Stimulated activated effector memory CD8-positive, alpha-beta T cell treated with anti-CD3 and anti-CD28 coated beads, Interleukin-12 subunit alpha, Interleukin-12 subunit beta, amount 100 ng/mL, for 72 hours (primary cell): ENCODE measurements at regions not wholly inside any gene's neighbourhood (a gene's known extent, or its start where the extent isn't known, plus 50 kb on each side); places are given as distances from the start of the nearest gene placed in this dataset.

Experiments
- ATAC-seq: fragments of 150-1000 bp; cut with Tn5 transposase; 2 replicates; pipeline ENCODE4 v1.10.0; 2021
- DNase-seq, 2 donors: peaks; one replicate each; pipeline ENCODE4 v3.0.0; 2021 to 2022; ENCODE audit warnings: low spot score in 2 of 2
- H3K27ac Mint-ChIP-seq: one replicate; pipeline ENCODE4 v1.8.0; 2022; ENCODE audit warnings: mild to moderate bottlenecking, mixed read lengths
- H3K36me3 Mint-ChIP-seq: one replicate; pipeline ENCODE4 v1.8.0; 2022; ENCODE audit warnings: mild to moderate bottlenecking, mixed read lengths
- H3K4me1 Mint-ChIP-seq: one replicate; pipeline ENCODE4 v1.8.0; 2022; ENCODE audit warnings: mixed read lengths
- H3K4me3 Mint-ChIP-seq: one replicate; pipeline ENCODE4 v1.8.0; 2022; ENCODE audit warnings: mild to moderate bottlenecking, mixed read lengths
- H3K9me3 Mint-ChIP-seq: one replicate; pipeline ENCODE4 v1.8.0; 2022; ENCODE audit warnings: mixed read lengths

- Mint-ChIP-seq H3K27ac (no peak overlapping the region), H3K9me3 (no peaks in the 10 kb centered on the region), H3K4me3 (no peak overlapping the region), H3K4me1 (no peaks in the 10 kb centered on the region), H3K36me3 (no peaks in the 10 kb centered on the region)
- DNase-seq: no peak
- ATAC-seq: no peak
Observed at GRCh38 chr11:110972106-110972505, 259.9 kb upstream of the ARHGAP20 start.

- Mint-ChIP-seq H3K36me3 (no peaks in the 10 kb centered on the region), H3K4me1 (no peaks in the 10 kb centered on the region), H3K4me3 (no peak overlapping the region), H3K27ac (no peak overlapping the region), H3K9me3 (no peaks in the 10 kb centered on the region)
- no peak for ATAC-seq
- DNase-seq: no peak
Observed at GRCh38 chr11:110971140-110971539, 258.9 kb upstream of the ARHGAP20 start.

- H3K36me3 Mint-ChIP-seq: no peaks in the 10 kb centered on the region
- no peak overlapping the region for H3K27ac Mint-ChIP-seq
- H3K9me3 Mint-ChIP-seq: no peaks in the 10 kb centered on the region
- ATAC-seq (no peak), DNase-seq (no peak)
- H3K4me1 Mint-ChIP-seq: no peaks in the 10 kb centered on the region
- H3K4me3 Mint-ChIP-seq: no peak overlapping the region
Observed at GRCh38 chr11:110968348-110969062, 256.3 kb upstream of the ARHGAP20 start.

GRCh38 chr11:110966131-110966530 is 253.9 kb upstream of the ARHGAP20 start:
- no peaks in the 10 kb centered on the region for H3K36me3 Mint-ChIP-seq
- H3K4me3 Mint-ChIP-seq: no peak overlapping the region
- DNase-seq: no peak
- no peak overlapping the region for H3K27ac Mint-ChIP-seq
- H3K4me1 Mint-ChIP-seq: no peaks in the 10 kb centered on the region
- ATAC-seq: no peak
- H3K9me3 Mint-ChIP-seq: no peaks in the 10 kb centered on the region

GRCh38 chr11:110962921-110963320 is 250.7 kb upstream of the ARHGAP20 start:
- no peak overlapping the region for H3K27ac Mint-ChIP-seq
- ATAC-seq (no peak), DNase-seq (no peak)
- no peaks in the 10 kb centered on the region for H3K9me3 Mint-ChIP-seq
- no peaks in the 10 kb centered on the region for H3K36me3 Mint-ChIP-seq
- H3K4me1 Mint-ChIP-seq: no peaks in the 10 kb centered on the region
- no peak overlapping the region for H3K4me3 Mint-ChIP-seq

- no peaks in the 10 kb centered on the region for H3K4me1 Mint-ChIP-seq
- H3K4me3 Mint-ChIP-seq: no peak overlapping the region
- DNase-seq: no peak
- no peaks in the 10 kb centered on the region for H3K9me3 Mint-ChIP-seq
- H3K36me3 Mint-ChIP-seq: no peaks in the 10 kb centered on the region
- ATAC-seq: no peak
- H3K27ac Mint-ChIP-seq: no peak overlapping the region
Observed at GRCh38 chr11:110960167-110960566, 247.9 kb upstream of the ARHGAP20 start.

- ATAC-seq: no peak
- H3K4me1 Mint-ChIP-seq: no peaks in the 10 kb centered on the region
- H3K9me3 Mint-ChIP-seq: no peaks in the 10 kb centered on the region
- H3K4me3 Mint-ChIP-seq: no peak overlapping the region
- DNase-seq: no peak
- H3K27ac Mint-ChIP-seq: no peak overlapping the region
- H3K36me3 Mint-ChIP-seq: no peaks in the 10 kb centered on the region
Observed at GRCh38 chr11:110958216-110958615, 246.0 kb upstream of the ARHGAP20 start.

- ATAC-seq (no peak), DNase-seq (no peak)
- H3K36me3 Mint-ChIP-seq: no peaks in the 10 kb centered on the region
- no peak overlapping the region for H3K27ac Mint-ChIP-seq
- H3K9me3 Mint-ChIP-seq: no peaks in the 10 kb centered on the region
- no peaks in the 10 kb centered on the region for H3K4me1 Mint-ChIP-seq
- no peak overlapping the region for H3K4me3 Mint-ChIP-seq
Observed at GRCh38 chr11:110955776-110956175, 243.5 kb upstream of the ARHGAP20 start.

GRCh38 chr11:110951950-110952503 is 239.8 kb upstream of the ARHGAP20 start:
- Mint-ChIP-seq H3K36me3 (no peaks in the 10 kb centered on the region), H3K4me1 (no peaks in the 10 kb centered on the region), H3K9me3 (peaks cover 4% of the 10 kb centered on the region), H3K4me3 (no peak overlapping the region), H3K27ac (no peak overlapping the region)
- DNase-seq (no peak), ATAC-seq (no peak)

- no peak overlapping the region for H3K4me3 Mint-ChIP-seq
- no peak for DNase-seq
- peaks cover 4% of the 10 kb centered on the region for H3K9me3 Mint-ChIP-seq
- ATAC-seq: no peak
- no peak overlapping the region for H3K27ac Mint-ChIP-seq
- no peaks in the 10 kb centered on the region for H3K4me1 Mint-ChIP-seq
- H3K36me3 Mint-ChIP-seq: no peaks in the 10 kb centered on the region
Observed at GRCh38 chr11:110951037-110951949, 239.1 kb upstream of the ARHGAP20 start.

GRCh38 chr11:110948112-110948511 is 235.9 kb upstream of the ARHGAP20 start:
- no peaks in the 10 kb centered on the region for H3K36me3 Mint-ChIP-seq
- no peaks in the 10 kb centered on the region for H3K4me1 Mint-ChIP-seq
- H3K27ac Mint-ChIP-seq: no peak overlapping the region
- DNase-seq: no peak
- ATAC-seq: no peak
- no peak overlapping the region for H3K4me3 Mint-ChIP-seq
- H3K9me3 Mint-ChIP-seq: peaks cover 4% of the 10 kb centered on the region

GRCh38 chr11:110947096-110947495 is 234.9 kb upstream of the ARHGAP20 start:
- Mint-ChIP-seq H3K9me3 (peaks cover 4% of the 10 kb centered on the region), H3K4me3 (no peak overlapping the region), H3K4me1 (no peaks in the 10 kb centered on the region), H3K27ac (no peak overlapping the region), H3K36me3 (no peaks in the 10 kb centered on the region)
- no peak for ATAC-seq
- DNase-seq: no peak

GRCh38 chr11:110939471-110939870 is 227.2 kb upstream of the ARHGAP20 start:
- no peaks in the 10 kb centered on the region for H3K9me3 Mint-ChIP-seq
- DNase-seq (no peak), ATAC-seq (no peak)
- H3K4me3 Mint-ChIP-seq: no peak overlapping the region
- no peaks in the 10 kb centered on the region for H3K36me3 Mint-ChIP-seq
- H3K27ac Mint-ChIP-seq: no peak overlapping the region
- H3K4me1 Mint-ChIP-seq: no peaks in the 10 kb centered on the region

GRCh38 chr11:110935018-110935640 is 222.9 kb upstream of the ARHGAP20 start:
- no peaks in the 10 kb centered on the region for H3K9me3 Mint-ChIP-seq
- DNase-seq (no peak), ATAC-seq (peak; percentile 27)
- H3K27ac Mint-ChIP-seq: no peak overlapping the region
- no peaks in the 10 kb centered on the region for H3K36me3 Mint-ChIP-seq
- no peaks in the 10 kb centered on the region for H3K4me1 Mint-ChIP-seq
- no peak overlapping the region for H3K4me3 Mint-ChIP-seq

GRCh38 chr11:110929129-110929528 is 216.9 kb upstream of the ARHGAP20 start:
- Mint-ChIP-seq H3K4me1 (no peaks in the 10 kb centered on the region), H3K9me3 (no peaks in the 10 kb centered on the region), H3K27ac (no peak overlapping the region), H3K4me3 (no peak overlapping the region), H3K36me3 (no peaks in the 10 kb centered on the region)
- DNase-seq (no peak), ATAC-seq (no peak)
